Hepatocyte (in vitro differentiated cells): ENCODE measurements at regions not wholly inside any gene's neighbourhood (a gene's known extent, or its start where the extent isn't known, plus 50 kb on each side); places are given as distances from the start of the nearest gene placed in this dataset.

ENCODE experiments used
- DNase-seq: peaks from one replicate; pipeline ENCODE4 v3.0.0-alpha.2; 2016; ENCODE audit warnings: low spot score
- H2AFZ ChIP-seq: fragments of 200-600 bp; sonication (generic); 2 replicates; pipeline ENCODE4 v1.6.0; 2016; ENCODE audit warnings: antibody characterized with exemption, mild to moderate bottlenecking
- H3K27ac ChIP-seq: fragments of 200-600 bp; sonication (generic); 2 replicates; pipeline ENCODE4 v1.5.1; 2016; ENCODE audit warnings: mild to moderate bottlenecking
- H3K27me3 ChIP-seq: fragments of 200-600 bp; sonication (generic); 2 replicates; pipeline ENCODE4 v1.6.1; 2016
- H3K36me3 ChIP-seq: fragments of 200-600 bp; sonication (generic); replicated peaks from 2 replicates; pipeline ENCODE4 v1.5.1; 2016; ENCODE audit warnings: low read depth; ENCODE audit not compliant: insufficient read depth
- H3K4me1 ChIP-seq: fragments of 200-600 bp; sonication (generic); 2 replicates; pipeline ENCODE4 v1.5.1; 2016; ENCODE audit warnings: mild to moderate bottlenecking, moderate library complexity; ENCODE audit not compliant: insufficient read depth
- H3K4me2 ChIP-seq: fragments of 200-600 bp; sonication (generic); 2 replicates; pipeline ENCODE4 v1.6.0; 2016
- H3K4me3 ChIP-seq: fragments of 200-600 bp; sonication (generic); 2 replicates; pipeline ENCODE4 v1.5.1; 2016; ENCODE audit warnings: mild to moderate bottlenecking
- H3K79me2 ChIP-seq: fragments of 200-600 bp; sonication (generic); 2 replicates; pipeline ENCODE4 v1.6.0; 2017; ENCODE audit warnings: mild to moderate bottlenecking
- H3K9me2 ChIP-seq: fragments of 200-600 bp; sonication (generic); replicated peaks from 2 replicates; pipeline ENCODE4 v1.6.0; 2017; ENCODE audit warnings: mild to moderate bottlenecking; ENCODE audit not compliant: insufficient read depth
- H3K9me3 ChIP-seq: fragments of 200-600 bp; sonication (generic); 2 replicates; pipeline ENCODE4 v1.5.1; 2016; ENCODE audit warnings: low read depth, mild to moderate bottlenecking
- H4K20me1 ChIP-seq: fragments of 200-600 bp; sonication (generic); 2 replicates; pipeline ENCODE4 v1.6.0; 2016; ENCODE audit warnings: mild to moderate bottlenecking; ENCODE audit not compliant: insufficient read depth, poor library complexity, severe bottlenecking
- CTCF ChIP-seq: fragments of 200-600 bp; sonication (generic); IDR thresholded peaks from 2 replicates; pipeline ENCODE4 v1.5.1; 2016; ENCODE audit warnings: antibody characterized with exemption, mild to moderate bottlenecking; ENCODE audit not compliant: poor library complexity
- EZH2 ChIP-seq: fragments of 200-600 bp; sonication (generic); IDR thresholded peaks from 2 replicates; pipeline ENCODE4 v1.6.1; 2016; ENCODE audit warnings: antibody characterized with exemption, mild to moderate bottlenecking, borderline replicate concordance
- EZH2phosphoT487 ChIP-seq: fragments of 200-600 bp; sonication (generic); IDR thresholded peaks from one replicate; pipeline ENCODE4 v1.6.1; 2018; ENCODE audit warnings: antibody characterized with exemption, mild to moderate bottlenecking, low read depth, moderate library complexity; ENCODE audit not compliant: unreplicated experiment, severe bottlenecking
- WGBS: methylation state at CpG from one replicate; pipeline ENCODE4 v1.1.6; 2016; ENCODE audit warnings: low lambda C conversion rate; ENCODE audit errors: missing lambda C conversion rate; 5-methylcytosine and 5-hydroxymethylcytosine counted together

GRCh38 chr14:101017209-101017608 is 113.7 kb upstream of the RTL1 start:
- TF ChIP-seq EZH2 (no peak), EZH2phosphoT487 (no peak), CTCF (no peak)
- 67% methylated on average over 1 of the region's 1 CpG for WGBS
- H3K27ac ChIP-seq, result no peak overlapping the region
- no peaks in the 10 kb centered on the region for H3K27me3 ChIP-seq
- no peak overlapping the region for H2AFZ ChIP-seq
- no peaks in the 10 kb centered on the region for H3K9me3 ChIP-seq
- no peak overlapping the region for H3K4me3 ChIP-seq
- H4K20me1 ChIP-seq, result no peaks in the 10 kb centered on the region
- DNase-seq, result no peak
- no peaks in the 10 kb centered on the region for H3K9me2 ChIP-seq
- H3K36me3 ChIP-seq, result no peaks in the 10 kb centered on the region
- no peaks in the 10 kb centered on the region for H3K4me1 ChIP-seq
- H3K4me2 ChIP-seq, result no peak overlapping the region
- no peaks in the 10 kb centered on the region for H3K79me2 ChIP-seq

DNA sequence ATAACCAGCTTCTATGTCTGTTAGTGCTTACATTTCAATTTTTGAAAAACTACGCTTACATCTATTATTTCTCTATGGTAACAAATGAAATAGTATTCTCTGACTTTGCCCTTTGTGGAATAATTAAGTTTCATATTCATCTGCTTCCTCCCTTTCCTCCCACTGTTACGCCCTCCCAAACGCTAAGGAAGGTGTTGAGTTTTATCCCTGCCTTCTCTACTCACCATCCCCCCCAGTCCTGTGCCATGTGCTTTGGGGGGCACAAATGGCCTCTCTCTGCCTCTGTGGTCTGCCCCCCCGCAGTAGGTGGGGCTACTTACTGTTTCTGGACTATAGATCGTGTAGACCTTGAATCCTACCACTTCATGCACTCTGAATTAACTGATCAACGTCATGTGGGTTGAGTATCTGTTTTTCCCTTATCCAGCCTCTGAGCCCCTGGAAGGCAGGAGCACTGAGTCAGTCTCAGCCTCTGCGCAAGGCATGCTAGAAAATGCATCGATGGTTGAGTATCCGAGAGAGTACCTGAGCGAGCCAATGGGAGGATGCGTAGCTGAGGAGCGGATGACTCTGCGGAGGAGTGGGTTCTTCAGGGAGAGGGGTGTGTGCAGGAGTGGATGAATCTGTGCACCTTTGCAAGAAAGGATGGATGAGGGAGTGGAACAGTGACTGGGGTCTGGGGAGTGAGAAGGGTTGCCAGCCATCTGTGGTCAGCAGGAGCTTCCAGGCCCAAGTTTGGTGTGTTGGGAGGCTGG is 114.5 kb upstream of the RTL1 start:
- H3K4me3 ChIP-seq, result no peak overlapping the region
- H2AFZ ChIP-seq, result no peak overlapping the region
- H3K36me3 ChIP-seq, result no peaks in the 10 kb centered on the region
- no peaks in the 10 kb centered on the region for H3K9me3 ChIP-seq
- H3K4me2 ChIP-seq, result no peak overlapping the region
- WGBS, result 91% methylated on average over 13 of the region's 13 CpGs
- H4K20me1 ChIP-seq, result no peaks in the 10 kb centered on the region
- H3K9me2 ChIP-seq, result no peaks in the 10 kb centered on the region
- no peaks in the 10 kb centered on the region for H3K27me3 ChIP-seq
- no peak overlapping the region for H3K27ac ChIP-seq
- TF ChIP-seq EZH2 (no peak), EZH2phosphoT487 (no peak), CTCF (no peak)
- H3K4me1 ChIP-seq, result no peaks in the 10 kb centered on the region
- no peaks in the 10 kb centered on the region for H3K79me2 ChIP-seq
- no peak for DNase-seq

DNA sequence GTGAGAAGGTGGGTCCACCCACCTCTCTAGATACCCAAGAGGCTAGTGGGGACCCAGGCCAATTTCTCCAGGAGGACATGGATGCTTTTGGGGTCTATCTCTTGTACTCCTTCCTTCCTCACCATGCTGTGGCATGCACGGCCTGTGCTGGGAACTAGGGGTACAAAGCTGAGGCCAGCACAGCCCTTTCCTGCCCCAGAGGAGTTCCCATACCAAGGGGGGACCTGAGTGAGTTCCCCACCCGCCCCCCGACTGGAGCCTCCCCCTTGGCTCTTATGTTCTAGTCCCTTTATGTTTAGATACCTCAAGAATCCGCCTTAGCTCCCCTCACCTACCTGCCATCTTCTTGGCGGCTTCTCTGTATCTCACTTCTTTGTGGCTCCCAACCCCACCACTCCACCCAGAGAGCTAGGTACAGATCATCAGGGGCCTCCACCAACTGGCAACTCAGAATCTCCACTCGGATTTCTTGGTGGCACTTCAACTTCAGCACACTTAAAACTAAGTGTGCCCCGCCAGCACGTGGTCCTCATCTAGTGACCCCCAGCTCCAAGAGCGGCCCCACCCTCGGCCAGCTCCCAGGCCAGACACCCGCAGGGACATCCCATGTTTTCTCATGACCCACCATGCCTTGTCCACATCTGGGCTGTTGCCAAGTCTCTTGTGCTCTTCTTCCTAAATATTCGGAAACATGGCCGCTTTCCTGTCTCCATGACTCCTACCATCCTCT is 115.2 kb upstream of the RTL1 start:
- Histone ChIP-seq H3K4me2 (no peak overlapping the region), H2AFZ (no peak overlapping the region), H3K9me3 (no peaks in the 10 kb centered on the region), H3K36me3 (no peaks in the 10 kb centered on the region), H3K79me2 (no peaks in the 10 kb centered on the region), H3K9me2 (no peaks in the 10 kb centered on the region), H3K27ac (no peak overlapping the region), H3K4me3 (no peak overlapping the region), H3K4me1 (no peaks in the 10 kb centered on the region), H3K27me3 (no peaks in the 10 kb centered on the region), H4K20me1 (no peaks in the 10 kb centered on the region)
- no peak for DNase-seq
- TF ChIP-seq EZH2 (no peak), EZH2phosphoT487 (no peak), CTCF (no peak)
- 98% methylated on average over 13 of the region's 13 CpGs for WGBS
